Panc1 (cell line): ENCODE measurements at regions not wholly inside any gene's neighbourhood (a gene's known extent, or its start where the extent isn't known, plus 50 kb on each side); places are given as distances from the start of the nearest gene placed in this dataset.

Experiments used
- ATAC-seq: fragments of 200-7000 bp; cut with Tn5 transposase; 2 replicates; pipeline ENCODE4 v1.9.1; 2020; ENCODE audit warnings: mild to moderate bottlenecking, moderate library complexity
- BruUV-seq: library from RNA; stranded (reverse); fragments of 400-500 nt; replicated peaks from 2 replicates; lab custom pipeline; 2021; lab: Mats Ljungman, UMichigan
- CTCF ChIA-PET: fragments of 300-600 bp; sonication (Branson Sonifier 250); formaldehyde crosslinking; loops from one replicate; lab custom pipeline; 2022; ENCODE audit warnings: antibody characterized with exemption; lab: Charles Lee
- POLR2A ChIA-PET: fragments of 300-600 bp; sonication (Branson Sonifier 250); formaldehyde crosslinking; loops from one replicate; lab custom pipeline; 2022; ENCODE audit warnings: antibody characterized with exemption; lab: Charles Lee
- DNase-seq: peaks from one replicate; pipeline ENCODE4 v3.0.0-alpha.2; 2010; ENCODE audit warnings: low read depth, low spot score
- H3K27ac ChIP-seq: 2 replicates; pipeline ENCODE4 v1.5.1; 2011; ENCODE audit warnings: mild to moderate bottlenecking, low read length, inconsistent platforms
- H3K27me3 ChIP-seq: fragments of 200-500 bp; sonication (Bioruptor generic); 2 replicates; pipeline ENCODE4 v1.6.0; 2014; ENCODE audit warnings: low read length, inconsistent platforms; ENCODE audit not compliant: control insufficient read depth, insufficient read depth
- H3K36me3 ChIP-seq: fragments of 200-500 bp; sonication (Bioruptor generic); 2 replicates; pipeline ENCODE4 v1.5.1; 2014; ENCODE audit warnings: inconsistent platforms, mild to moderate bottlenecking, low read length, moderate library complexity; ENCODE audit not compliant: control insufficient read depth, insufficient read depth
- H3K4me1 ChIP-seq: 2 replicates; pipeline ENCODE4 v1.5.1; 2011; ENCODE audit warnings: inconsistent platforms, mild to moderate bottlenecking, low read length, moderate library complexity; ENCODE audit not compliant: control insufficient read depth, insufficient read depth
- H3K4me3 ChIP-seq, 2 experiments: 2 replicates each; pipeline ENCODE4 v1.5.1; 2011 to 2012; ENCODE audit warnings: low read depth in 2 of 2, low read length in 2 of 2, mild to moderate bottlenecking in 2 of 2, inconsistent platforms in 1 of 2, moderate library complexity in 1 of 2
- H3K9me3 ChIP-seq: fragments of 200-500 bp; sonication (Bioruptor generic); 2 replicates; pipeline ENCODE4 v1.5.1; 2014; ENCODE audit warnings: low read depth, mild to moderate bottlenecking, inconsistent platforms, low read length, moderate library complexity; ENCODE audit not compliant: control insufficient read depth, insufficient read depth
- POLR2AphosphoS5 ChIP-seq: IDR thresholded peaks from 2 replicates; pipeline ENCODE4 v1.6.1; 2012; ENCODE audit warnings: mild to moderate bottlenecking, low read depth, low read length, moderate library complexity
- SIN3A ChIP-seq: IDR thresholded peaks from 2 replicates; pipeline ENCODE4 v1.6.1; 2012; ENCODE audit warnings: low read depth, mild to moderate bottlenecking, low read length, moderate library complexity, borderline replicate concordance; ENCODE audit not compliant: insufficient read depth
- TCF7L2 ChIP-seq: IDR thresholded peaks from 2 replicates; pipeline ENCODE4 v1.6.1; 2011; ENCODE audit warnings: mild to moderate bottlenecking, low read depth, low read length, inconsistent platforms
- in situ Hi-C: cut with HindIII; loops from 2 replicates; pipeline ENCODE4 v1.10.0; 2016; ENCODE audit warnings: low sequenced_read_pairs, low pct_unique_long_range_greater_than_20kb
- intact Hi-C: fragments of 100-400 bp; cut with micrococcal nuclease; formaldehyde crosslinking; loops from one replicate; pipeline ENCODE4 v1.10.0; 2022; ENCODE audit not compliant: unreplicated experiment
- TF ChIP-seq, protein P1 (sequence below): fragments of 450-650 bp; IDR thresholded peaks from 2 replicates; pipeline ENCODE4 v1.5.1; 2017; ENCODE audit warnings: mild to moderate bottlenecking
- TF ChIP-seq, protein P2 (sequence below), 2 experiments: IDR thresholded peaks; 2 replicates each; pipeline ENCODE4 v1.6.1; 2011 to 2012; ENCODE audit warnings: low read depth in 2 of 2, control low read depth in 1 of 2, low read length in 1 of 2, mild to moderate bottlenecking in 1 of 2, moderate library complexity in 1 of 2; ENCODE audit not compliant: insufficient read depth in 1 of 2

- intact Hi-C loops: no loop called here
- DNase-seq: no peak
- POLR2A ChIA-PET: no interaction called here
- Histone ChIP-seq H3K27me3 (no peaks in the 10 kb centered on the region), H3K4me3 (no peak overlapping the region), H3K9me3 (no peaks in the 10 kb centered on the region), H3K27ac (no peak overlapping the region), H3K4me1 (no peaks in the 10 kb centered on the region), H3K36me3 (no peaks in the 10 kb centered on the region)
- no TSS peak for BruUV-seq
- TF ChIP-seq, protein P1, sequence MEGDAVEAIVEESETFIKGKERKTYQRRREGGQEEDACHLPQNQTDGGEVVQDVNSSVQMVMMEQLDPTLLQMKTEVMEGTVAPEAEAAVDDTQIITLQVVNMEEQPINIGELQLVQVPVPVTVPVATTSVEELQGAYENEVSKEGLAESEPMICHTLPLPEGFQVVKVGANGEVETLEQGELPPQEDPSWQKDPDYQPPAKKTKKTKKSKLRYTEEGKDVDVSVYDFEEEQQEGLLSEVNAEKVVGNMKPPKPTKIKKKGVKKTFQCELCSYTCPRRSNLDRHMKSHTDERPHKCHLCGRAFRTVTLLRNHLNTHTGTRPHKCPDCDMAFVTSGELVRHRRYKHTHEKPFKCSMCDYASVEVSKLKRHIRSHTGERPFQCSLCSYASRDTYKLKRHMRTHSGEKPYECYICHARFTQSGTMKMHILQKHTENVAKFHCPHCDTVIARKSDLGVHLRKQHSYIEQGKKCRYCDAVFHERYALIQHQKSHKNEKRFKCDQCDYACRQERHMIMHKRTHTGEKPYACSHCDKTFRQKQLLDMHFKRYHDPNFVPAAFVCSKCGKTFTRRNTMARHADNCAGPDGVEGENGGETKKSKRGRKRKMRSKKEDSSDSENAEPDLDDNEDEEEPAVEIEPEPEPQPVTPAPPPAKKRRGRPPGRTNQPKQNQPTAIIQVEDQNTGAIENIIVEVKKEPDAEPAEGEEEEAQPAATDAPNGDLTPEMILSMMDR: no peak
- TF ChIP-seq POLR2AphosphoS5: no peak
- TF ChIP-seq, protein P2, sequence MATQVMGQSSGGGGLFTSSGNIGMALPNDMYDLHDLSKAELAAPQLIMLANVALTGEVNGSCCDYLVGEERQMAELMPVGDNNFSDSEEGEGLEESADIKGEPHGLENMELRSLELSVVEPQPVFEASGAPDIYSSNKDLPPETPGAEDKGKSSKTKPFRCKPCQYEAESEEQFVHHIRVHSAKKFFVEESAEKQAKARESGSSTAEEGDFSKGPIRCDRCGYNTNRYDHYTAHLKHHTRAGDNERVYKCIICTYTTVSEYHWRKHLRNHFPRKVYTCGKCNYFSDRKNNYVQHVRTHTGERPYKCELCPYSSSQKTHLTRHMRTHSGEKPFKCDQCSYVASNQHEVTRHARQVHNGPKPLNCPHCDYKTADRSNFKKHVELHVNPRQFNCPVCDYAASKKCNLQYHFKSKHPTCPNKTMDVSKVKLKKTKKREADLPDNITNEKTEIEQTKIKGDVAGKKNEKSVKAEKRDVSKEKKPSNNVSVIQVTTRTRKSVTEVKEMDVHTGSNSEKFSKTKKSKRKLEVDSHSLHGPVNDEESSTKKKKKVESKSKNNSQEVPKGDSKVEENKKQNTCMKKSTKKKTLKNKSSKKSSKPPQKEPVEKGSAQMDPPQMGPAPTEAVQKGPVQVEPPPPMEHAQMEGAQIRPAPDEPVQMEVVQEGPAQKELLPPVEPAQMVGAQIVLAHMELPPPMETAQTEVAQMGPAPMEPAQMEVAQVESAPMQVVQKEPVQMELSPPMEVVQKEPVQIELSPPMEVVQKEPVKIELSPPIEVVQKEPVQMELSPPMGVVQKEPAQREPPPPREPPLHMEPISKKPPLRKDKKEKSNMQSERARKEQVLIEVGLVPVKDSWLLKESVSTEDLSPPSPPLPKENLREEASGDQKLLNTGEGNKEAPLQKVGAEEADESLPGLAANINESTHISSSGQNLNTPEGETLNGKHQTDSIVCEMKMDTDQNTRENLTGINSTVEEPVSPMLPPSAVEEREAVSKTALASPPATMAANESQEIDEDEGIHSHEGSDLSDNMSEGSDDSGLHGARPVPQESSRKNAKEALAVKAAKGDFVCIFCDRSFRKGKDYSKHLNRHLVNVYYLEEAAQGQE (IDR thresholded peaks at IDR 0.05; ENCODE audit: insufficient read depth in 1 of 2, low read depth in 2 of 2, low read length in 1 of 2): no peak
- no peak for TF ChIP-seq TCF7L2
- no peak for TF ChIP-seq SIN3A
- CTCF ChIA-PET: no interaction called here
- no peak for ATAC-seq
- in situ Hi-C loops: no loop called here
Observed at GRCh38 chrX:22698151-22698550, 301.6 kb upstream of the DDX53 start.

DNA sequence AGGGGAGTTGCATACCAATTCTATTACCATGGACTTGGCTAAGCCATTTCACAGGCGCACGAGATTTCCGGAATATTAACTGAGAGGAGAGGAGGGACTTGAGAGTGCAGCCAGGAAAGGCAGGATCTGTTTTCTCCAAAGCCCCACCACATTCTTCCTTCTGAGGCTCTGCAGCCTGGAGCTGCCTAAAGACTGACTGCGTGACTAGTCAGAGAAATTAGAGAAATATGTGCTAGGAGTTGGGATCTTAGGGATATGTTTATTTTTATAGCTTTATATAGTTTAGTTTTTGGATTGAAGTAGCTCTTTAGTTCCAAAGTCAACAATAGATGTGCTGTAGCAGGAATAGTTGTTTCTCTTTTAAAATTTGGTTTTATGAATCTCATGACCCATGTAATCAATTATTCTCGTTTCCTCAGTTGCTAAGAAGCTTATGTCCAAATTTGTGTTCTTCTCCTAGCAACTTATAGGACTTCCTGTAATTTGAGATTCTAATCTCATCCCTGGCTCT lies 300.1 kb upstream of the DDX53 start:
- CTCF ChIA-PET: no interaction called here
- no TSS peak for BruUV-seq

GRCh38 chrX:22712942-22713341 lies 286.8 kb upstream of the DDX53 start:
- CTCF ChIA-PET: no interaction called here
- in situ Hi-C loops: no loop called here

More for the DNA sequence above, 300.1 kb upstream of the DDX53 start:
- Histone ChIP-seq H3K4me1 (no peaks in the 10 kb centered on the region), H3K27me3 (no peaks in the 10 kb centered on the region), H3K36me3 (no peaks in the 10 kb centered on the region), H3K4me3 (no peak overlapping the region), H3K27ac (no peak overlapping the region), H3K9me3 (no peaks in the 10 kb centered on the region)
- in situ Hi-C loops: no loop called here
- POLR2A ChIA-PET: no interaction called here
- no peak for TF ChIP-seq TCF7L2
- ATAC-seq (no peak), DNase-seq (no peak)
- intact Hi-C loops: no loop called here

More at GRCh38 chrX:22712942-22713341, 286.8 kb upstream of the DDX53 start:
- Histone ChIP-seq H3K4me3 (no peak overlapping the region), H3K36me3 (no peaks in the 10 kb centered on the region), H3K27me3 (no peaks in the 10 kb centered on the region), H3K27ac (no peak overlapping the region), H3K4me1 (no peaks in the 10 kb centered on the region), H3K9me3 (no peaks in the 10 kb centered on the region)
- DNase-seq: no peak
- intact Hi-C loops: no loop called here
- BruUV-seq: no TSS peak
- POLR2A ChIA-PET: no interaction called here
- TF ChIP-seq, protein P2 (IDR thresholded peaks at IDR 0.05; ENCODE audit: insufficient read depth in 1 of 2, low read depth in 2 of 2, low read length in 1 of 2): no peak
- TF ChIP-seq, protein P1: no peak
- TF ChIP-seq SIN3A: no peak
- ATAC-seq: no peak
